Trophoblast cell (in vitro differentiated cells and primary cell): ENCODE measurements at regions not wholly inside any gene's neighbourhood (a gene's known extent, or its start where the extent isn't known, plus 50 kb on each side); places are given as distances from the start of the nearest gene placed in this dataset.

ENCODE experiments used
- DNase-seq, 2 donors: peaks; one replicate each; pipeline ENCODE4 v3.0.0-alpha.2; 2016
- H2AFZ ChIP-seq: 2 replicates; pipeline ENCODE4 v1.6.1; 2013; ENCODE audit warnings: low read length, moderate library complexity, mild to moderate bottlenecking; ENCODE audit not compliant: insufficient read depth, poor library complexity
- H2AK5ac ChIP-seq: 2 replicates; pipeline ENCODE4 v1.6.1; 2013; ENCODE audit warnings: mild to moderate bottlenecking, low read length
- H2BK120ac ChIP-seq: 2 replicates; pipeline ENCODE4 v1.6.1; 2013; ENCODE audit warnings: low read length, mild to moderate bottlenecking, moderate library complexity; ENCODE audit not compliant: insufficient read depth, poor library complexity
- H2BK12ac ChIP-seq: 2 replicates; pipeline ENCODE4 v1.6.1; 2013; ENCODE audit warnings: mild to moderate bottlenecking, low read length, moderate library complexity
- H2BK5ac ChIP-seq: 2 replicates; pipeline ENCODE4 v1.6.1; 2013; ENCODE audit warnings: low read length, low read depth, moderate library complexity, mild to moderate bottlenecking; ENCODE audit not compliant: poor library complexity
- H3K14ac ChIP-seq: 2 replicates; pipeline ENCODE4 v1.6.1; 2013; ENCODE audit warnings: mild to moderate bottlenecking, low read length
- H3K18ac ChIP-seq: 2 replicates; pipeline ENCODE4 v1.6.1; 2013; ENCODE audit warnings: mild to moderate bottlenecking, low read length
- H3K23ac ChIP-seq: 2 replicates; pipeline ENCODE4 v1.6.1; 2013; ENCODE audit warnings: low read length
- H3K27ac ChIP-seq: 2 replicates; pipeline ENCODE4 v1.5.1; 2013; ENCODE audit warnings: low read depth, mild to moderate bottlenecking, inconsistent platforms, low read length, moderate library complexity
- H3K27me3 ChIP-seq: 2 replicates; pipeline ENCODE4 v1.6.1; 2013; ENCODE audit warnings: inconsistent platforms, mild to moderate bottlenecking, low read length, moderate library complexity; ENCODE audit not compliant: insufficient read depth
- H3K36me3 ChIP-seq, 2 experiments: 1 replicate in 1 of 2; 2 replicates in 1 of 2; pipeline ENCODE4 v1.6.1; 2013; ENCODE audit warnings: low read length in 2 of 2, mild to moderate bottlenecking in 2 of 2, moderate library complexity in 1 of 2; ENCODE audit not compliant: insufficient read depth in 2 of 2, control insufficient read depth in 1 of 2
- H3K4ac ChIP-seq: 2 replicates; pipeline ENCODE4 v1.6.1; 2013; ENCODE audit warnings: low read depth, mild to moderate bottlenecking, low read length, moderate library complexity
- H3K4me1 ChIP-seq, 2 experiments: 1 replicate in 1 of 2; 2 replicates in 1 of 2; pipeline ENCODE4 v1.6.1; 2013; ENCODE audit warnings: low read length in 2 of 2, mild to moderate bottlenecking in 2 of 2, moderate library complexity in 1 of 2; ENCODE audit not compliant: insufficient read depth in 2 of 2, control insufficient read depth in 1 of 2
- H3K4me2 ChIP-seq: 2 replicates; pipeline ENCODE4 v1.6.1; 2013; ENCODE audit warnings: inconsistent platforms, mild to moderate bottlenecking, low read length, moderate library complexity
- H3K4me3 ChIP-seq: 2 replicates; pipeline ENCODE4 v1.5.1; 2013; ENCODE audit warnings: mild to moderate bottlenecking, low read depth, low read length, inconsistent platforms
- H3K79me1 ChIP-seq: one replicate; pipeline ENCODE4 v1.6.1; 2013; ENCODE audit warnings: low read length
- H3K79me2 ChIP-seq: 2 replicates; pipeline ENCODE4 v1.6.1; 2013; ENCODE audit warnings: low read length, mild to moderate bottlenecking; ENCODE audit not compliant: control insufficient read depth, insufficient read depth, poor library complexity
- H3K9ac ChIP-seq: 2 replicates; pipeline ENCODE4 v1.6.1; 2013; ENCODE audit warnings: mild to moderate bottlenecking, low read length
- H3K9me3 ChIP-seq: 2 replicates; pipeline ENCODE4 v1.6.1; 2013; ENCODE audit warnings: low read depth, mild to moderate bottlenecking, control low read depth, inconsistent platforms, low read length; ENCODE audit not compliant: insufficient read depth
- H4K12ac ChIP-seq: 2 replicates; pipeline ENCODE4 v1.6.1; 2013; ENCODE audit warnings: low read depth, mild to moderate bottlenecking, low read length, moderate library complexity
- H4K8ac ChIP-seq: 2 replicates; pipeline ENCODE4 v1.6.1; 2013; ENCODE audit warnings: low read depth, mild to moderate bottlenecking, low read length, moderate library complexity
- H4K91ac ChIP-seq: one replicate; pipeline ENCODE4 v1.6.1; 2013; ENCODE audit warnings: low read depth, mild to moderate bottlenecking, low read length, moderate library complexity
- WGBS: extraction: QIAGEN DNeasy Blood & Tissue Kit; methylation state at CpG from one replicate; pipeline ENCODE4 v1.1.7; 2013; ENCODE audit warnings: missing lambda C conversion rate; ENCODE audit not compliant: insufficient read length, insufficient coverage; ENCODE audit errors: extremely low coverage; 5-methylcytosine and 5-hydroxymethylcytosine counted together

DNA sequence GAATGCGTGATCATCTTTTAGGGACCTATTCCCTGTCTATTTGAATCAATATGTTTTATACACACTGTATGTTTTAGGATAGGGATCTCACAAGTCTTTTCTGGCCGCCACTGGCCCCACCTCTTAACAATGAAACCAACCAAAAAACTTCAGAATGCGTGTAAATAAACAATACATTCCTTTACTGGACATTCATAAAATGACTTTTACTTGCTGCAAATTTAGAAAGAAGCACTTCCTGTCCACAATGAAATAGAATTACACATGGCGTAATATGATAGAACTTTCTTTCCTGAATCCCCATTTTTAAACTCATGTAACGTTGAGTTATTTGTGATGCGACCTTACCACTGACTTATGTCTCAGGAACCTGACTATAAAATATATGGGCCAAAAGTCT, 233.6 kb downstream of the SLITRK6 start:
- WGBS, result no CpG with 5 or more reads among the region's 6 CpGs

DNA sequence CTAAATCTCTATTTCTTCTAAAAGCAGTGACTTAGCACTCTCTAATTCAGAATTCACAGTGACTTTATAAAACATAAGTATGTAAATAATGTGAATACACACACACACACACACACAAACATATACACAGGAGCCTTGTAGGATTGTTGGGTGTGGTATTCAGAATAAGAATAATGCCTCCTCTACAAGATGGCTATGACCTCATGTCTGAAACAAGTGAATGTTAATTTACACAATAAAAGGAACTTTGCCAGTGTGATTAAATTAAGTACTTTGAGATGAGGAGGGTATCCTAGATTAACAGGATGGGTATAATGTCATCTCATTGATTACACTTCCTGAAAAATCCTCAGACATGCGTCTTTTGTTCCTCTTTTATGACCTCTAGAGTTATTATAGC, 234.6 kb downstream of the SLITRK6 start:
- DNase-seq, result no peak
- Histone ChIP-seq H2BK12ac (no peak overlapping the region), H2BK5ac (no peak overlapping the region), H4K8ac (no peak overlapping the region), H3K79me2 (no peaks in the 10 kb centered on the region), H3K4me3 (no peak overlapping the region), H3K9me3 (no peaks in the 10 kb centered on the region), H3K14ac (no peak overlapping the region), H3K4me1 (no peaks in the 10 kb centered on the region), H3K36me3 (no peaks in the 10 kb centered on the region), H4K12ac (no peak overlapping the region), H3K27me3 (no peaks in the 10 kb centered on the region), H3K9ac (no peak overlapping the region), H4K91ac (no peak overlapping the region), H3K4me2 (no peak overlapping the region), H3K18ac (no peak overlapping the region), H2AFZ (no peak overlapping the region), H2BK120ac (no peak overlapping the region), H3K4ac (no peak overlapping the region), H3K23ac (no peak overlapping the region), H2AK5ac (no peak overlapping the region), H3K27ac (no peak overlapping the region), H3K79me1 (no peaks in the 10 kb centered on the region)
- no CpG with 5 or more reads among the region's 1 CpG for WGBS

More for the DNA sequence above, 233.6 kb downstream of the SLITRK6 start:
- Histone ChIP-seq H3K79me1 (no peaks in the 10 kb centered on the region), H3K9me3 (no peaks in the 10 kb centered on the region), H4K8ac (no peak overlapping the region), H3K4me3 (no peak overlapping the region), H3K27me3 (no peaks in the 10 kb centered on the region), H3K23ac (no peak overlapping the region), H2BK12ac (no peak overlapping the region), H3K14ac (no peak overlapping the region), H3K4me1 (no peaks in the 10 kb centered on the region), H3K36me3 (no peaks in the 10 kb centered on the region), H3K9ac (no peak overlapping the region), H4K12ac (no peak overlapping the region), H2AK5ac (no peak overlapping the region), H3K18ac (no peak overlapping the region), H4K91ac (no peak overlapping the region), H3K27ac (no peak overlapping the region), H2AFZ (no peak overlapping the region), H2BK120ac (no peak overlapping the region), H2BK5ac (no peak overlapping the region), H3K4me2 (no peak overlapping the region), H3K79me2 (no peaks in the 10 kb centered on the region), H3K4ac (no peak overlapping the region)
- no peak for DNase-seq

DNA sequence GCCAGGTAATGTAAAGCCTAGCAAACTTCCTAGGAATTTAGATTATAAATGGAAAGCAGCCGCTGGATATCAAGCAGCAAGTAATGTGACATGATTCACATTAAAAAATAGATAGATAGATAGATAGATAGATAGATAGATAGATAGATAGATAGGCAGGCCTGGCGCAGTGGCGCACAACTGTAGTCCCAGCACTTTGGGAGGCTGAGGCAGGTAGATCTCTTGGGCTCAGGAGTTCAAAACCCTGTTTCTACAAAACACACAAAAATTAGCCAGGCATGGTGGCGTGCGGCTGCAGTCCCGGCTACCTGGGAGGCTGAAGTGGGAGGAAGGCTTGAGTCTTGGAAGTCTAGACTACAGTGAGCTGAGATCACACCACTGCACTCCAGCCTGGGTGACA, 236.9 kb downstream of the SLITRK6 start:
- H3K36me3 ChIP-seq, result no peaks in the 10 kb centered on the region
- H2BK120ac ChIP-seq, result no peak overlapping the region
- no peak overlapping the region for H3K4me2 ChIP-seq
- no peak overlapping the region for H3K4me3 ChIP-seq
- no peak for DNase-seq
- H3K79me1 ChIP-seq, result no peaks in the 10 kb centered on the region
- H3K27ac ChIP-seq, result no peak overlapping the region
- H2BK5ac ChIP-seq, result no peak overlapping the region
- H3K9ac ChIP-seq, result no peak overlapping the region
- no peak overlapping the region for H2AFZ ChIP-seq
- H2AK5ac ChIP-seq, result no peak overlapping the region
- no CpG with 5 or more reads among the region's 6 CpGs for WGBS
- no peak overlapping the region for H3K23ac ChIP-seq
- no peak overlapping the region for H3K14ac ChIP-seq
- no peak overlapping the region for H4K12ac ChIP-seq
- H2BK12ac ChIP-seq, result no peak overlapping the region
- H3K79me2 ChIP-seq, result no peaks in the 10 kb centered on the region
- H3K4ac ChIP-seq, result no peak overlapping the region
- no peak overlapping the region for H4K91ac ChIP-seq
- H3K4me1 ChIP-seq, result no peaks in the 10 kb centered on the region
- no peaks in the 10 kb centered on the region for H3K9me3 ChIP-seq
- no peak overlapping the region for H3K18ac ChIP-seq
- H3K27me3 ChIP-seq, result no peaks in the 10 kb centered on the region
- no peak overlapping the region for H4K8ac ChIP-seq

DNA sequence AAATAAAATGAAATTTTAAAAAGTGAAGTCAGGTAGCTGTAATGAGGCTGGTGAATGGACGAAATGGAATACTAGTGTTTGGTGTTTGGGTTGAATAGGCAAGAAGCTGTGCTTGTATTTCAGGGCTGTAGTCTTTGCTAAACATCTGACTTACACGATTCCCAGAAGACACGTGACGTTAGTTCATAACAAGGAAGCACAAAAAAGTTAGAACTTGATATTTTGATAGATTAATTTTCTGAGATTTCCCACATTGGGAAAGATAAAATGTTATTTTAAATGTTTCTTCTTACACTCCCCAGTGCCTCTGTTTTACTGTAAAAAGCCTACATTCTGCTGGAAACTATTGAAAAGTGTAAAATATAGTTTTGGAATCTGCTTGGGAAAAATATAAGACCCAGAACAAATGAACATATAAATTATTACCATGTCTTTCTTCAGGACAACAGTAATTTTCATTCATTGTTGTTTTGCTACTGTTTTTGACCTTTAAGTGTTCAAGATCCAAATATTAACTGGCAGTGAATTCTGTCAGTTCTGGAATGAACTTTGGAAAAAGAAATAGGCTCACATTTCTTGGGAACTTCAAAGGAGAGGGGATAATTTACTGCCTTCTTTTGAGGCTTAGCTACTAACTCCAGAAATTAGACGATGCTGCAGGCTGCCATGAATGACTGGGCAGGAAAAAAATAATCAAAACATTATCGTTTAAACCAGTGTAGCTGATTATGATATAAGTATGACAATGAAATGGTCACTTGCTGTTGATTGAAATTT, 241.3 kb downstream of the SLITRK6 start:
- no peak overlapping the region for H3K23ac ChIP-seq
- H2BK12ac ChIP-seq, result no peak overlapping the region
- no peak overlapping the region for H3K9ac ChIP-seq
- H2AFZ ChIP-seq, result no peak overlapping the region
- H3K79me2 ChIP-seq, result no peaks in the 10 kb centered on the region
- no peak overlapping the region for H2BK120ac ChIP-seq
- H3K9me3 ChIP-seq, result no peaks in the 10 kb centered on the region
- H3K27me3 ChIP-seq, result no peaks in the 10 kb centered on the region
- no peak overlapping the region for H3K27ac ChIP-seq
- no peaks in the 10 kb centered on the region for H3K36me3 ChIP-seq
- no peak overlapping the region for H3K4me2 ChIP-seq
- H3K18ac ChIP-seq, result no peak overlapping the region
- H2AK5ac ChIP-seq, result no peak overlapping the region
- no peak for DNase-seq
- no peak overlapping the region for H4K91ac ChIP-seq
- no peak overlapping the region for H3K4me3 ChIP-seq
- no peaks in the 10 kb centered on the region for H3K79me1 ChIP-seq
- H3K14ac ChIP-seq, result no peak overlapping the region
- no peak overlapping the region for H4K8ac ChIP-seq
- H3K4ac ChIP-seq, result no peak overlapping the region
- no peaks in the 10 kb centered on the region for H3K4me1 ChIP-seq
- 100% methylated on average over 1 of the region's 6 CpGs for WGBS
- H4K12ac ChIP-seq, result no peak overlapping the region
- H2BK5ac ChIP-seq, result no peak overlapping the region
